OCI-LY1 (cell line): ENCODE measurements at regions not wholly inside any gene's neighbourhood (a gene's known extent, or its start where the extent isn't known, plus 50 kb on each side); places are given as distances from the start of the nearest gene placed in this dataset.

ENCODE experiments used
- H2AFZ ChIP-seq: fragments of 200-600 bp; sonication (generic), shearing (Covaris generic); 2 replicates; pipeline ENCODE4 v1.6.0; 2014; ENCODE audit warnings: antibody characterized with exemption, mild to moderate bottlenecking, low read length
- H3F3A ChIP-seq: fragments of 200-600 bp; sonication (generic), shearing (Covaris generic); 2 replicates; pipeline ENCODE4 v1.6.0; 2014; ENCODE audit warnings: mild to moderate bottlenecking, antibody characterized with exemption, low read length, moderate library complexity; ENCODE audit not compliant: insufficient read depth
- H3K27ac ChIP-seq: fragments of 200-600 bp; sonication (generic); 2 replicates; pipeline ENCODE4 v1.5.1; 2014; ENCODE audit warnings: low read length, mixed run types, mild to moderate bottlenecking, low read depth; ENCODE audit not compliant: poor library complexity, severe bottlenecking
- H3K27me3 ChIP-seq: fragments of 200-600 bp; sonication (generic); 2 replicates; pipeline ENCODE4 v1.6.0; 2014; ENCODE audit warnings: antibody characterized with exemption, mild to moderate bottlenecking, low read length, moderate library complexity; ENCODE audit not compliant: insufficient read depth
- H3K36me3 ChIP-seq: fragments of 200-600 bp; sonication (generic); 2 replicates; pipeline ENCODE4 v1.6.1; 2014; ENCODE audit warnings: mild to moderate bottlenecking, antibody characterized with exemption, low read length, moderate library complexity, mixed read lengths; ENCODE audit not compliant: insufficient read depth
- H3K4me1 ChIP-seq: fragments of 200-600 bp; sonication (generic); 2 replicates; pipeline ENCODE4 v1.5.1; 2014; ENCODE audit warnings: mild to moderate bottlenecking, low read length, moderate library complexity; ENCODE audit not compliant: insufficient read depth, severe bottlenecking
- H3K4me2 ChIP-seq: fragments of 200-600 bp; sonication (generic), shearing (Covaris generic); 2 replicates; pipeline ENCODE4 v1.6.1; 2014; ENCODE audit warnings: low read length
- H3K4me3 ChIP-seq: fragments of 200-600 bp; sonication (generic); 2 replicates; pipeline ENCODE4 v1.5.1; 2014; ENCODE audit warnings: low read length, low read depth, mild to moderate bottlenecking, mixed read lengths; ENCODE audit not compliant: poor library complexity, severe bottlenecking
- H3K79me2 ChIP-seq: fragments of 200-600 bp; shearing (Covaris generic); 2 replicates; pipeline ENCODE4 v1.6.1; 2016; ENCODE audit warnings: mixed run types, low read length, mixed read lengths; ENCODE audit not compliant: insufficient read depth
- H3K9ac ChIP-seq: fragments of 200-600 bp; sonication (generic), shearing (Covaris generic); 2 replicates; pipeline ENCODE4 v1.6.1; 2014; ENCODE audit warnings: mild to moderate bottlenecking, low read length, mixed read lengths
- H3K9me2 ChIP-seq: fragments of 200-600 bp; sonication (generic), shearing (Covaris generic); 2 replicates; pipeline ENCODE4 v1.6.1; 2014; ENCODE audit warnings: low read depth, mild to moderate bottlenecking, low read length, mixed read lengths
- H3K9me3 ChIP-seq: fragments of 200-600 bp; shearing (Covaris generic); 2 replicates; pipeline ENCODE4 v1.6.1; 2014; ENCODE audit warnings: low read length, mixed read lengths
- H4K20me1 ChIP-seq: fragments of 200-600 bp; sonication (generic), shearing (Covaris generic); 2 replicates; pipeline ENCODE4 v1.6.0; 2016; ENCODE audit warnings: mild to moderate bottlenecking, low read length; ENCODE audit not compliant: insufficient read depth
- CTCF ChIP-seq: fragments of 200-600 bp; sonication (generic), shearing (Covaris generic); IDR thresholded peaks from 2 replicates; pipeline ENCODE4 v1.5.1; 2017; ENCODE audit warnings: mild to moderate bottlenecking, antibody characterized with exemption, low read length, moderate library complexity, mixed read lengths
- EZH2 ChIP-seq: fragments of 200-600 bp; sonication (generic), shearing (Covaris generic); IDR thresholded peaks from 2 replicates; pipeline ENCODE4 v1.8.0; 2017; ENCODE audit warnings: borderline replicate concordance, mixed run types, mild to moderate bottlenecking, antibody characterized with exemption, low read length, moderate library complexity, mixed read lengths

DNA sequence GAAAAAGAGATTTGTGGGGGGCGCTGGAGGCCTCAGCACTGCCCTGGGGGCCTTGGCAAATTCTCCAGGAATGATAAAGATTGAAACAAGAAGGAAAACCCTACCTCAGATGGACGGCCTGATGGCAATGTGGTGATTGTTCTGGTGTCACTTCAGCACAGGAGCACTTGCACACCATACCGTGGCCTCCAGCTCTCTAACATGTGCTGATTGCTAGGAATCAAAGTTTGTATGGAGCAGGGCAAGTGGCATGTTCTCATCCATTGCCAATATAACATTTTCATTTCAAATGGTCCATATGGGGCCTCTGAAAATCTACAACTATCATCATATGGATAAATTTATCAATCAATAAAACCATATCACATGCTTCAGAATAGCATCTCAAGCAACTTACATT lies 253.0 kb downstream of the DEPDC1B start:
- no peaks in the 10 kb centered on the region for H3K79me2 ChIP-seq
- H3K27me3 ChIP-seq = no peaks in the 10 kb centered on the region
- H3K4me2 ChIP-seq = no peak overlapping the region
- H2AFZ ChIP-seq = no peak overlapping the region
- no peaks in the 10 kb centered on the region for H3K9me2 ChIP-seq
- H4K20me1 ChIP-seq = no peaks in the 10 kb centered on the region
- no peak overlapping the region for H3K27ac ChIP-seq
- H3K9me3 ChIP-seq = no peaks in the 10 kb centered on the region
- no peak overlapping the region for H3K9ac ChIP-seq
- H3K4me3 ChIP-seq = no peak overlapping the region
- H3K36me3 ChIP-seq = no peaks in the 10 kb centered on the region
- TF ChIP-seq EZH2 (no peak), CTCF (no peak)
- no peaks in the 10 kb centered on the region for H3F3A ChIP-seq
- no peaks in the 10 kb centered on the region for H3K4me1 ChIP-seq

DNA sequence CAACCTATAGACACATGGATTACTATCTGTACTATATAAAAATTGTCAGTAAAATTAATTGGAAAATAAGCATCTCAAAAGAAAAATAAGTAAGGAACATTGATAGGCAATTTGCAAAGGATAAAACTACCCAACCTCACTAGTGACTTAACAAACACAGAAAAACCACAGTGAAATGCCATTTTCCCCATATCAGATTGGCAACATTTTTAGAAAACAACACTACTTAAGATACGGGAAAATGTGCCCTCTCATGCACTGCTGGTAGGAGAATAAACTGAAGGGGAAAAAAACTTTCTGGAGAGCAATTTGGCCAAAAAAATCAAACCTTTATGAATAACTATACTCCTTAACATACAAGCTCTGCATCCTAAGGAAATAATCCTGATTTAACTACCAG lies 254.0 kb downstream of the DEPDC1B start:
- Histone ChIP-seq H3K4me2 (no peak overlapping the region), H2AFZ (no peak overlapping the region), H3K4me1 (no peaks in the 10 kb centered on the region), H3F3A (no peaks in the 10 kb centered on the region), H3K4me3 (no peak overlapping the region), H3K27me3 (no peaks in the 10 kb centered on the region), H3K36me3 (no peaks in the 10 kb centered on the region), H3K27ac (no peak overlapping the region), H3K9me2 (no peaks in the 10 kb centered on the region), H3K9ac (no peak overlapping the region), H3K79me2 (no peaks in the 10 kb centered on the region), H3K9me3 (no peaks in the 10 kb centered on the region), H4K20me1 (no peaks in the 10 kb centered on the region)
- TF ChIP-seq EZH2 (no peak), CTCF (no peak)

DNA sequence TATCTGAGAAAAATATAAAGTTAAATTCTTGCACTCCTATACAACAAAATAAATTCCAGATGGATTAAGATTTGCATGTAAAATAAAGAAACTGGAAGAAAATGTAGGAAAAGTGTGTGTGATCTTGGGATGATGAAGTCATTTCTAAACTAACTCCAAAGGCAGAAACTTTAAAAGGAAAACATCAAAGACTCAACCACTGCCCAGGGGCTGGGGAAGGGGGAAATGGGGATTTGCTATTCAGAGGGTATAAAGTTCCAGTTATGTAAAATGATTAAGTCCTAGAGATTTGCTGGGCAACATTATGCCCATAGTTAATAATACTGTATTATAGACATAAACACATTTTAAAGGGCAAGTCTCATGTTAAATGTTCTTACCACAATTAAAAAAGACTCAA lies 254.5 kb downstream of the DEPDC1B start:
- H3K27me3 ChIP-seq = no peaks in the 10 kb centered on the region

More for the DNA sequence above, 254.5 kb downstream of the DEPDC1B start:
- TF ChIP-seq CTCF (no peak), EZH2 (no peak)
- H3K4me1 ChIP-seq = no peaks in the 10 kb centered on the region
- no peaks in the 10 kb centered on the region for H4K20me1 ChIP-seq
- no peaks in the 10 kb centered on the region for H3K9me2 ChIP-seq
- no peak overlapping the region for H3K9ac ChIP-seq
- no peaks in the 10 kb centered on the region for H3K79me2 ChIP-seq
- H3K36me3 ChIP-seq = no peaks in the 10 kb centered on the region
- H3K9me3 ChIP-seq = no peaks in the 10 kb centered on the region
- H3K27ac ChIP-seq = no peak overlapping the region
- H3F3A ChIP-seq = no peaks in the 10 kb centered on the region
- H3K4me3 ChIP-seq = no peak overlapping the region
- H3K4me2 ChIP-seq = no peak overlapping the region
- H2AFZ ChIP-seq = no peak overlapping the region
